ENCODE measurements at regions not wholly inside any gene's neighbourhood (a gene's known extent, or its start where the extent isn't known, plus 50 kb on each side); places are given as distances from the start of the nearest gene placed in this dataset.

DNA sequence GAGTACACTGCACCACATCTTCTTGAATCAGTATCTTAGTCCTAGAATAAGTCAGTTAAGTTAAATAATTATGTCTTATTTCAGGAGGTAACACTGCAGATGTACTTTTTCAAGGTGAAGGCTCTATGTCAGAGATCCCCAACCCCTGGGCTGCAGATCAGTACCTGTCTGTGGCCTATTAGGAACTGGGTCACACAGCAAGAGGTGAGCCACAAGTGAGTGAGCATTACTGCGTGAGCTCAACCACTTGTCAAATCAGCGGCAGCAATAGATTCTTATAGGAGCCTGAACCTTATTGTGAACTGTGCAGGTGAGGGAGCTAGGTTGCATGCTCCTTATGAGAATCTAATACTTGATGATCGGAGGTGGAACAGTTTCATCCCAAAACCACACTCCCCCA is 851.9 kb upstream of the ALCAM start:
- intact Hi-C loops (cut with DNase I): no loop called here
- DNase-seq (ENCODE audit: low spot score): no peak

- no peak for DNase-seq (ENCODE audit: low spot score)
- intact Hi-C loops (cut with DNase I): no loop called here
Observed at GRCh38 chr3:104519068-104519467, 847.6 kb upstream of the ALCAM start.

DNA sequence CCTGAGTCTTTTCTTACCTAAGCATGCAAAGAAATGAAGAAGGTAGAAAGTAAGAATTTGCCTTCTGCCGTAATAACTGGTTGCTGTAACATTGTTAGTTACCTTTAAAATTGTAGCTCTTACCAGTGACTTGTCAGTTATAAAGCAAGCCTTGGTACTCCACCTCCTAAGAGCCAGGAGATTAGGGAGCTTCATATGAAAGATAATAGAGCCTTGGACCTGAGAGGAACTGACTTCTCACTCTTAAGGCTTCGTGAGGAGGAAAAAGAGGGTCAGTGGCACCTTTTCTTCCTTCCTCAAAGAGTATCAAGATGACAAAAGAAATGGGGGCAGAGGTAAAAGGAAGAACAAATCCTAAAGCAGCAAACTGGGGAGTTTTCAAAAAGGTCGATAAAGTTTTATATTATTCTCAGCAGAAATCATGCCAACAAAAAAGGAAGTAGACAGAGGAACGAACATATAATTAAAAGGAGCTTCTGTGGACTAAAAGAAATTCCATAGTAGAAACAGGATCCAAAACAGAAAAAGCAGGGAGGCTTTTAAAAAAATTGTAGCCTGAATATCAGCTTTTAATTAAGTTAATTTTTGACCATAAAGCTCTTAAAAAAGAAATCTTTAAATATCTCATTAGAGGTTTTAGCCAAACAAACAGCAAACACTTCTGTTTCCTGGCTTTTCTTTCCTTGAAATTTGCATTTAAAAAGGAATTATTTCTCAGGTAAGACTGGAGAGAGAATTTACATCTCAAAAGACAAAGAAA is 847.1 kb upstream of the ALCAM start:
- no peak for DNase-seq (ENCODE audit: low spot score)
- intact Hi-C loops (cut with DNase I): no loop called here

DNA sequence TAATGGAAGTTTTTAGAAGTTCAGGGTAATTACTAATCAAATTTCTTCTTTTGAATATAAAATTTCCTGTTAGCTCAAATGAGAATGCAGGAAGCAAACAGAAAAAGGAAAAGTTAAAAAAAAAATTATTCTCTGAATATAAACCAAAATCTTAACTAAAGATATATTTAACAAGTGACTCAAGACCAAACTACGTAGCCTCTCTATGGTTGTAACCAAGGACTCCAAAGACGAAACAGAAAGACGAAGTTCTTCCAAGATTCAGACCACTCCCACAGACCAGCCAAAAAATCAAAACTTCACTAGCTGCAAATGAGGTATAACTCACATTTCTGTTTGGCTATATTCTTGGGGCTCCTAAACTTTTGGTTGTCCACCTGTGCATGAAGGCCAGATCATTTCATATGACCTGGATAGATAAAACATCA is 846.5 kb upstream of the ALCAM start:
- no peak for DNase-seq (ENCODE audit: low spot score)
- intact Hi-C loops (cut with DNase I): no loop called here

DNA sequence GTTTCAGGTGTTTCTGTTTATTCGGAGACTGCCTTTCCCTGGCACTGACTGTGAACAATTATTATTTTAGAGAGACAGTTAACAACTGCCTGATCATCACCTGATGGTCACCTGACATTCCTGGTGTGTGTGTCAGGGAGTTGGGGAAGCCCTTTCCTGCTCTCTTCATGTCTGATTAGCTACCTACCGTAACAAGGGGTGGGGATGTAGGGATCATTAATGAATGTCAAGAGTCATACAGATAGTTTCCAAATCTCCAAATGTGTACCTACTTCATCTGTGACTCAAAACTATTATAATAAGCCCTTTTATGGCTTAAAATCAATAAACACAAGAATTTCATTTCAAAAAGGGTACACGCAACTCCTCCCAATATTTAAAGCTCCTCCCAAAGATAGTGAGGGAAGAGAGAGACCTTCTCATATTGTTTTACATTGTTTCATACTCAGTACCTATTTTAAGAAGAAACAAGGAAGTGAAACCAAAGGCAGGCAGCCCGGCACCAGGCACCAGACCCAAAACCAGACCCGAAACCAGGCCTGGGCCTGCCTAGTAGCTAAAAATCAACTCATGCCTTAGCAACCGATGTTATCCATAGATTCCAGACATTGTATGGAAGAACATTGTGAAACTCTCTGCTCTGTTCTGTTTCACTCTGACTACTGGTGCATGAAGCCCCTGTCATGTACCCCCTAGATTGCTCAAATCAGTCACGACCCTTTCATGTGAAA is 844.9 kb upstream of the ALCAM start:
- DNase-seq (ENCODE audit: low spot score): no peak
- intact Hi-C loops (cut with DNase I): no loop called here

DNA sequence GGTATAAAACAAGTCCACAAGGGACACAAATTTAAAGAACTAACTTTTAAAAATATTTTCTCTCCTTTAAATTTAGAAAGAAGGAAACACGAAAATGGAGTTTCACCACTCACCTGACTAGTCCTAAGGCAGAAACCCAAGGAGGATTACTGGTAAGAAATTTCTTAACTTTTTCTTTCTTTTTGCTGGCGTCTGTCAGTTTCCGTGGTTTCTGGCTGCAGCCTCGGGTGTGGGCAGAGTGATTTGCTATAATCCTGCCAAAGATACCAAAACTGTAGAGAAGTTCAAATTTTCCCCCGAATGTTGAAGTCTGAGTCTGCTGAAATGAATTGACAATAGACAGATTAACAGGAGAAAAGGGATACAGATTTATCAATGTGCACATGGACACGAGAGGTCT is 843.6 kb upstream of the ALCAM start:
- no peak for DNase-seq (ENCODE audit: low spot score)
- intact Hi-C loops (cut with DNase I): no loop called here

DNA sequence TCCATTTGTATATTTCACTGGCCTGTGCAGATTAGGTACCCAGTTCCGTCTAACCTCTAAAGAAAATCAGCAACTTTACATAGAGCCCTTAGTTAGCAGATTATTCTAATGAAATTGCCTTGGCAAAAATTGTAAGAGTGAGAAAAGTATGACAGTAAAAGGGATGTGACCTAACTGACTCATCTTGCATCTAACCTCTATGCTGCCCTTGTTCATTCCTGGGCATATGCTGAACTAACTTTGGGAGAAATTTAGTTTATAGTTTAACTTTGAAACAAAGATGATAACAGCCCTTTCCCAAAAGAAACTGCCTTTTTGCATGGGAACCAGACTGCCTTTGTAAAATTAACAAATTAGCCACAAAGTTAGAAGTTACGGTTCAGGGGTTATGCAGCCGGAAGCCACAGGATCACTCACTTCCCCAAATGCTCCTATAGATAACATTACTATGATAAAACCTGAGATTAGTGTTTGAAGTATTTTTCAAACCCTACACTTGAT is 839.8 kb upstream of the ALCAM start:
- intact Hi-C loops (cut with DNase I): no loop called here

DNA sequence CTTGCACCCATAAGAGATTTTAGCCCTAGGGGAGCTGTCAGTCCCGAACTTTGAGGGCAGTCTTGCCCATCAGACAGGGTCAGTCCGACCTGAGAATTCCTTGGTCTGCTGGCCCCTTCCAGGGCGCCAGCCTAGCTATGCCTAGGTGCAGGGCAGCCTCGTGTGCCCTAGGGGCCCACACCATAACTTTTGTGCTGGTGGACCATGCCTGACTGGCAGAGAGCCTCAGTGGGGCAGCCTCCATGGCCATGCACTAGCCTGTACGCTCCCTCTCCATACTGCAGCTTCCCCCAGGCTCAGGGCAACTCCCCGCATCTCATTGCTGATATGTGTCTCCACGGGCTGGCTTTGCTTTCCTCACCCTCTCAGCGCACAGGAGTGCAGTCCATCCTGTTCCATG is 835.8 kb upstream of the ALCAM start:
- DNase-seq (ENCODE audit: low spot score): no peak
- intact Hi-C loops (cut with DNase I): no loop called here

More for the DNA sequence above, 839.8 kb upstream of the ALCAM start:
- no peak for DNase-seq (ENCODE audit: low spot score)

- intact Hi-C loops (cut with DNase I): no loop called here
- DNase-seq (ENCODE audit: low spot score): no peak
Observed at GRCh38 chr3:104536715-104537114, 830.0 kb upstream of the ALCAM start.

- DNase-seq (ENCODE audit: low spot score): no peak
- intact Hi-C loops (cut with DNase I): no loop called here
Observed at GRCh38 chr3:104537323-104537722, 829.4 kb upstream of the ALCAM start.

GRCh38 chr3:104546301-104546700 is 820.4 kb upstream of the ALCAM start:
- intact Hi-C loops (cut with DNase I): no loop called here
- no peak for DNase-seq (ENCODE audit: low spot score)

DNA sequence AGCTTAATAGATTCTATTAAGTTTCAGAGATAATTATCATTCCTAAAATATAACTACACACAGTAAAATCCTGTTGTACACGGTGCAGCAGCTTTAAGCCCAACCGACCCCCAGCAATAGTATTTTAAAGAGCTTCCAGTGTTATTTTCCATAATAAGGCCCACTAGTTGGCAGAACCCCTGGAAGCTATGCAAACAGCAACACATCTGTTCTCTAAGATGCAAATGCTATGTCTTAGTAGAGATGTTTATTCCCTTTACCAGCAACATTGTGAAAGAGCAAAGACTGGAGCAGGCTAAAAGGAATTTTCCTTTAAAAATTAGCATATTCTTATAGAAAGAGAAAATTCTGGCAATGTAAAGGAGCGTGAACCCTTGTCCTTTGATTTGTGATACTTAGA is 819.7 kb upstream of the ALCAM start:
- intact Hi-C loops (cut with DNase I): no loop called here
- no peak for DNase-seq (ENCODE audit: low spot score)

DNA sequence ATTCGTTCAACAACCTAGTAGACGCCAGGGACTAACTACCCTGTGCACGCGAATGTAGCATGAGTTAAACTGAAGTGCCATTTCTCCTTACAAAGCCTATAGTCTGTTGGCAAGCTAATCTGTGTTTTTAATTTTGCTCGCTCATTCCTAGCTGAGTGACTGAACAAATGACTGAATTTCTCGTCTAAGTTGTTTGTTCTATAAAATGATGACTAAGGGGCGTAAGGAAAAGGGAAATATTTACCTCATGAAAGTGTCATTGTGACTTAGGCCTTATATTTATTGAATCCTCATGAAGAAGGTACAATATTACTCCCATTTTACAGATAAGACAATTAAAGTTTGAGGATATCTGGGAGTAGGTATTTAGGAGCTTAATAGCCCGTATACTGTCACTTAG is 818.3 kb upstream of the ALCAM start:
- intact Hi-C loops (cut with DNase I): no loop called here
- DNase-seq (ENCODE audit: low spot score): no peak

GRCh38 chr3:104549099-104549714 is 817.5 kb upstream of the ALCAM start:
- intact Hi-C loops (cut with DNase I): no loop called here

DNA sequence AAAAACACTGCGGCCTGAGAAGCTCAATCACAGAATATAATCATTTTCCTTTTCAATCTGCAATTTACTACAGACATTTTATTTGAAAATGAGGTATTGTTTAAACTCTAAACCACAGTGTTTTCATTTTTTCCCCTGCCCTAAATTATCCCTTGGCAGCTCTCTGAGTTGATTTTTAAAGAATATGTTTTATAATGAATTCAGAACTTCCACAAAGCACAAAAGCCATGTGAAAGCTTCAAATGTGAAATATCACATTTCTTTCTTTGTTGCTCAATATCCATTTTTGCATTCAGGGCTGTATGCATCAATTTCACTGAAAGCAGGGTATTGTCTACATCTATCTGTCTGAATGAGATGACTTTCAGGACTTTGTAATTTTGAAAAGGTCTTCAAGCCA is 813.6 kb upstream of the ALCAM start:
- intact Hi-C loops (cut with DNase I): no loop called here
- DNase-seq (ENCODE audit: low spot score): no peak

More at GRCh38 chr3:104549099-104549714, 817.5 kb upstream of the ALCAM start:
- no peak for DNase-seq (ENCODE audit: low spot score)

GRCh38 chr3:104554425-104554824 is 812.3 kb upstream of the ALCAM start:
- DNase-seq (ENCODE audit: low spot score): no peak

GRCh38 chr3:104555728-104556127 is 811.0 kb upstream of the ALCAM start:
- DNase-seq (ENCODE audit: low spot score): no peak
- intact Hi-C loops (cut with DNase I): no loop called here

More at GRCh38 chr3:104554425-104554824, 812.3 kb upstream of the ALCAM start:
- intact Hi-C loops (cut with DNase I): no loop called here

DNA sequence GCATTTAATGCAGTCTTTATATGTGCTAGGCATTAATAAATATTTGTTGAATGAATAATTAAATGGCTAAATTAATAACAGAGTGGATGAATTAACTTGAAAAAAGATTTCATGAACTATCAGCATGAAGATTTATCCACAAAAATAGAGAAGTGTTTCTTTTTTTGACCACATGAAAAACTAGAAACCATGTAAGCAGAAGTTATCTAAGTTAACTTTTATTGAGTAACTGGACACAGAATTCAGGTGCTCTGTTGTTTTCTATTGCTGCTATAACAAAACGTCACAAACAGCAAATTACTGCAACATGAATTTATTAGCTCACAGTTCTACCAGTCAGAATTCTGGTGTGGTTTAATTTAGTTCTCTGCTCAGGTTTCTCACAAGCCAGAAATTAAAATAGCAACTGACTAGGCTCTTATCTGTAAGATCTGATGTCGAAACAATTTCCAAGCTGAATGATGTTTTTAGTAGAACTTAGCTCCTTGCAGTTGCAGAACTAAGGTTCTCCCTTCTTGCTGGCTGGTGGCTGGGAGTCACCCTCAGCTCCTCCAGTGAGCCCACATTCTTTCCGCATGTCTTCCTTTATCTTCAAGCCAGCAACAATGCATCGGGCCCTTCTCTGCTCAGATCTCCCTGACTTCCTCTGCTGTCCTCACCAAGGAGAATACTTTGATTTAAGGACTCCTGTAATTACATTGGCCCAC is 810.2 kb upstream of the ALCAM start:
- intact Hi-C loops (cut with DNase I): no loop called here
- DNase-seq (ENCODE audit: low spot score): no peak

DNA sequence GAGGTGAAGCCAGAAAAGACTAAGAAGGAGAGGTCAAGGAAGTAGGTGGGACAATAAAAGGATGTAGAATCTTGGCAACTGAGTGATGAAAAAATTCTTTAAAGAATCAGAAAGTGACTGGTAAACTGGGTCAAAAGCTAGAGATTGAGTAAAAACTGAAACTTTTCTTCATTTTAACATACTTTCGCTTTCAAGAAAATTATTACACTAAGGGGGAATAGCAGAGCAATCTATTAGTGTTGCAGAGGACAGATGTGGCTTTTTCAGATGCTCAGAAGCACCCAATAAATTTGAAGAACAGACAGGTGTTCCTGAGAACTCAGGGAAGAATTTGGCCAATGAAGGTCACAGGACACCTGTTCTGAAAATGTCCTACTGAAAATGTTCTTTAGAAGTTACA is 805.4 kb upstream of the ALCAM start:
- intact Hi-C loops (cut with DNase I): no loop called here
- no peak for DNase-seq (ENCODE audit: low spot score)
